HL-60 (cell line): ENCODE measurements at regions not wholly inside any gene's neighbourhood (a gene's known extent, or its start where the extent isn't known, plus 50 kb on each side); places are given as distances from the start of the nearest gene placed in this dataset.

Source experiments
- DNase-seq, 2 experiments: peaks; one replicate each; pipeline ENCODE4 v3.0.0-alpha.2; 2010 to 2020; ENCODE audit warnings: low read depth in 1 of 2, low spot score in 1 of 2
- H3K27ac ChIP-seq: fragments of 250-450 bp; sonication (Bioruptor Pico); replicated peaks from 2 replicates; pipeline ENCODE4 v1.5.1; 2020; ENCODE audit warnings: mild to moderate bottlenecking, moderate library complexity
- H3K27me3 ChIP-seq: fragments of 250-450 bp; sonication (Bioruptor Pico); 2 replicates; pipeline ENCODE4 v1.5.1; 2021; ENCODE audit warnings: mild to moderate bottlenecking, moderate library complexity; ENCODE audit not compliant: insufficient read depth, poor library complexity, severe bottlenecking
- H3K4me3 ChIP-seq: replicated peaks from 2 replicates; pipeline ENCODE4 v1.5.1; 2011; ENCODE audit warnings: mild to moderate bottlenecking, control low read depth, low read length; ENCODE audit not compliant: insufficient read depth
- GABPA ChIP-seq: IDR thresholded peaks from 2 replicates; pipeline ENCODE4 v1.6.1; 2012; ENCODE audit warnings: low read depth
- POLR2AphosphoS5 ChIP-seq: IDR thresholded peaks from 2 replicates; pipeline ENCODE4 v1.6.1; 2012; ENCODE audit warnings: low read depth
- SPI1 ChIP-seq: IDR thresholded peaks from 2 replicates; pipeline ENCODE4 v1.6.1; 2012; ENCODE audit warnings: low read depth, mild to moderate bottlenecking, borderline replicate concordance
- TF ChIP-seq, protein P1 (sequence below): IDR thresholded peaks from one replicate; pipeline ENCODE4 v1.5.1; 2011; ENCODE audit warnings: low read length, control low read depth, inconsistent platforms; ENCODE audit not compliant: insufficient read depth
- TF ChIP-seq, protein P2 (sequence below): IDR thresholded peaks from 2 replicates; pipeline ENCODE4 v1.6.1; 2012; ENCODE audit warnings: low read depth; ENCODE audit not compliant: insufficient replicate concordance

GRCh38 chr16:11403534-11403795, 58.2 kb downstream of the RMI2 start:
- Histone ChIP-seq H3K27me3 (no peaks in the 10 kb centered on the region), H3K4me3 (no peak overlapping the region), H3K27ac (no peak overlapping the region)
- no peak for DNase-seq
- TF ChIP-seq, protein P1, sequence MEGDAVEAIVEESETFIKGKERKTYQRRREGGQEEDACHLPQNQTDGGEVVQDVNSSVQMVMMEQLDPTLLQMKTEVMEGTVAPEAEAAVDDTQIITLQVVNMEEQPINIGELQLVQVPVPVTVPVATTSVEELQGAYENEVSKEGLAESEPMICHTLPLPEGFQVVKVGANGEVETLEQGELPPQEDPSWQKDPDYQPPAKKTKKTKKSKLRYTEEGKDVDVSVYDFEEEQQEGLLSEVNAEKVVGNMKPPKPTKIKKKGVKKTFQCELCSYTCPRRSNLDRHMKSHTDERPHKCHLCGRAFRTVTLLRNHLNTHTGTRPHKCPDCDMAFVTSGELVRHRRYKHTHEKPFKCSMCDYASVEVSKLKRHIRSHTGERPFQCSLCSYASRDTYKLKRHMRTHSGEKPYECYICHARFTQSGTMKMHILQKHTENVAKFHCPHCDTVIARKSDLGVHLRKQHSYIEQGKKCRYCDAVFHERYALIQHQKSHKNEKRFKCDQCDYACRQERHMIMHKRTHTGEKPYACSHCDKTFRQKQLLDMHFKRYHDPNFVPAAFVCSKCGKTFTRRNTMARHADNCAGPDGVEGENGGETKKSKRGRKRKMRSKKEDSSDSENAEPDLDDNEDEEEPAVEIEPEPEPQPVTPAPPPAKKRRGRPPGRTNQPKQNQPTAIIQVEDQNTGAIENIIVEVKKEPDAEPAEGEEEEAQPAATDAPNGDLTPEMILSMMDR, result no peak
- no peak for TF ChIP-seq POLR2AphosphoS5
- TF ChIP-seq, protein P2, sequence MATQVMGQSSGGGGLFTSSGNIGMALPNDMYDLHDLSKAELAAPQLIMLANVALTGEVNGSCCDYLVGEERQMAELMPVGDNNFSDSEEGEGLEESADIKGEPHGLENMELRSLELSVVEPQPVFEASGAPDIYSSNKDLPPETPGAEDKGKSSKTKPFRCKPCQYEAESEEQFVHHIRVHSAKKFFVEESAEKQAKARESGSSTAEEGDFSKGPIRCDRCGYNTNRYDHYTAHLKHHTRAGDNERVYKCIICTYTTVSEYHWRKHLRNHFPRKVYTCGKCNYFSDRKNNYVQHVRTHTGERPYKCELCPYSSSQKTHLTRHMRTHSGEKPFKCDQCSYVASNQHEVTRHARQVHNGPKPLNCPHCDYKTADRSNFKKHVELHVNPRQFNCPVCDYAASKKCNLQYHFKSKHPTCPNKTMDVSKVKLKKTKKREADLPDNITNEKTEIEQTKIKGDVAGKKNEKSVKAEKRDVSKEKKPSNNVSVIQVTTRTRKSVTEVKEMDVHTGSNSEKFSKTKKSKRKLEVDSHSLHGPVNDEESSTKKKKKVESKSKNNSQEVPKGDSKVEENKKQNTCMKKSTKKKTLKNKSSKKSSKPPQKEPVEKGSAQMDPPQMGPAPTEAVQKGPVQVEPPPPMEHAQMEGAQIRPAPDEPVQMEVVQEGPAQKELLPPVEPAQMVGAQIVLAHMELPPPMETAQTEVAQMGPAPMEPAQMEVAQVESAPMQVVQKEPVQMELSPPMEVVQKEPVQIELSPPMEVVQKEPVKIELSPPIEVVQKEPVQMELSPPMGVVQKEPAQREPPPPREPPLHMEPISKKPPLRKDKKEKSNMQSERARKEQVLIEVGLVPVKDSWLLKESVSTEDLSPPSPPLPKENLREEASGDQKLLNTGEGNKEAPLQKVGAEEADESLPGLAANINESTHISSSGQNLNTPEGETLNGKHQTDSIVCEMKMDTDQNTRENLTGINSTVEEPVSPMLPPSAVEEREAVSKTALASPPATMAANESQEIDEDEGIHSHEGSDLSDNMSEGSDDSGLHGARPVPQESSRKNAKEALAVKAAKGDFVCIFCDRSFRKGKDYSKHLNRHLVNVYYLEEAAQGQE, result no peak
- no peak for TF ChIP-seq GABPA
- TF ChIP-seq SPI1, result no peak

GRCh38 chr16:11403920-11404319, 58.7 kb downstream of the RMI2 start:
- DNase-seq, result no peak
- Histone ChIP-seq H3K27me3 (no peaks in the 10 kb centered on the region), H3K27ac (no peak overlapping the region), H3K4me3 (no peak overlapping the region)
- TF ChIP-seq SPI1 (no peak), POLR2AphosphoS5 (no peak), GABPA (no peak)
- TF ChIP-seq, protein P1, result no peak
- TF ChIP-seq, protein P2, result no peak

GRCh38 chr16:11404603-11405002, 59.3 kb downstream of the RMI2 start:
- TF ChIP-seq GABPA (no peak), SPI1 (no peak), POLR2AphosphoS5 (no peak)
- TF ChIP-seq, protein P1, result no peak
- TF ChIP-seq, protein P2, result no peak
- H3K27ac ChIP-seq, result no peak overlapping the region
- no peak for DNase-seq
- no peaks in the 10 kb centered on the region for H3K27me3 ChIP-seq
- H3K4me3 ChIP-seq, result no peak overlapping the region
